ENCODE measurements at regions not wholly inside any gene's neighbourhood (a gene's known extent, or its start where the extent isn't known, plus 50 kb on each side); places are given as distances from the start of the nearest gene placed in this dataset.
A peak's percentile ranks its signal among the peaks of the same experiment; 100 is the strongest.

DNA sequence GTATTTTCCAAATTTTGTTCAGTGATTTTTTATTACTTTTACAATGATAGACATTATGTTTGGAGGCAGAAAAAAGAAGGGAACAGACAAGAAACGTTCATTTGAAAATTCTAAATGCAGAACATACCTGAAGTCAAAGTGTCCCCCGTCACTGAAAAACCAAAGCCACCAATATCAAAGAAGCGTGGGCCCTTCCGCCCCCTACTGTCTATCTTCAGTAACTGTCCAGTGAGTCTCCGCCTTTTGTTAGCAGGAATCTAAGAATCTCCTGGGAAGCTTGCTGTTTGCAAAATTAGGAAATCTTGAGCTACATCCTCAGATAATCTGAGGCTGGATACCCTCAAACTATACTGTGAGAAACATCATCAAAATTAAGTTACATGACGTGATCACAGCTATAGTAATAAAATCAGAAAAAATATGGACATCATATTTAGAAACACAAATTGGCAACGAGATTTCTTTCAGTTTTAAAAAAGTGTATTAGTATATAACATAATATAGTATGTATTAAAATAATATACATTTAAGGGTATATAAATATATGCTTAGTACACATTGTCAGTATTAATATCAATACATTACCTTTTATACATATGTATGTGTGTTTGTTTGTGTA lies 169.3 kb upstream of the AKR1E2 start:
- Histone ChIP-seq H3K36me3 (no peaks in the 10 kb centered on the region), H3K27me3 (no peaks in the 10 kb centered on the region), H3K9me3 (no peaks in the 10 kb centered on the region), H3K4me3 (ENCODE audit: low read depth in 1 of 2, low read length in 1 of 2) (no peak overlapping the region), H3K4me1 (ENCODE audit: control insufficient read depth in 1 of 2, insufficient read depth in 1 of 2, low read depth in 1 of 2, low read length in 1 of 2) (no peaks in the 10 kb centered on the region), H3K27ac (no peak overlapping the region)
- TF ChIP-seq, protein P1, sequence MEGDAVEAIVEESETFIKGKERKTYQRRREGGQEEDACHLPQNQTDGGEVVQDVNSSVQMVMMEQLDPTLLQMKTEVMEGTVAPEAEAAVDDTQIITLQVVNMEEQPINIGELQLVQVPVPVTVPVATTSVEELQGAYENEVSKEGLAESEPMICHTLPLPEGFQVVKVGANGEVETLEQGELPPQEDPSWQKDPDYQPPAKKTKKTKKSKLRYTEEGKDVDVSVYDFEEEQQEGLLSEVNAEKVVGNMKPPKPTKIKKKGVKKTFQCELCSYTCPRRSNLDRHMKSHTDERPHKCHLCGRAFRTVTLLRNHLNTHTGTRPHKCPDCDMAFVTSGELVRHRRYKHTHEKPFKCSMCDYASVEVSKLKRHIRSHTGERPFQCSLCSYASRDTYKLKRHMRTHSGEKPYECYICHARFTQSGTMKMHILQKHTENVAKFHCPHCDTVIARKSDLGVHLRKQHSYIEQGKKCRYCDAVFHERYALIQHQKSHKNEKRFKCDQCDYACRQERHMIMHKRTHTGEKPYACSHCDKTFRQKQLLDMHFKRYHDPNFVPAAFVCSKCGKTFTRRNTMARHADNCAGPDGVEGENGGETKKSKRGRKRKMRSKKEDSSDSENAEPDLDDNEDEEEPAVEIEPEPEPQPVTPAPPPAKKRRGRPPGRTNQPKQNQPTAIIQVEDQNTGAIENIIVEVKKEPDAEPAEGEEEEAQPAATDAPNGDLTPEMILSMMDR (IDR thresholded peaks at IDR 0.05): peak; percentile 68

DNA sequence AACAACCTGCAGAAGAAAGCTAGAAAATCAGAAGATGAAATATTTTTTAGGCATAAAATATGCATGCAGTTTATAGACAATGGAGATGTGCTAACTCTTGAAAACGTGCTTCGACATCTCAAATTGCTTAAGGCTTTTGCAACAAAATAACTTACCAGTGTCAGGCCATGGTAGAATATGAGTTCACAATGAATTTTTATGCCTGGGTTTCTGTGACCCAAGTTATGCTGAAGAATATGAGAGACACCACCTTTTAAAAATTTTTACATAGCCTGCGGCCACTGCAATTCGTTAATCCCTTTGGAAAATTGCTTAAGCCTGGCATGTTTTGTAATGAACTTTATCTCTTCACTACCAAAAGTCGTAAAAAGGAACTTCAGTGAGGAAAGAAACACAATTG lies 170.1 kb upstream of the AKR1E2 start:
- Histone ChIP-seq H3K27ac (no peak overlapping the region), H3K9me3 (no peaks in the 10 kb centered on the region), H3K4me3 (ENCODE audit: low read depth in 1 of 2, low read length in 1 of 2) (no peak overlapping the region), H3K36me3 (no peaks in the 10 kb centered on the region), H3K27me3 (no peaks in the 10 kb centered on the region), H3K4me1 (ENCODE audit: control insufficient read depth in 1 of 2, insufficient read depth in 1 of 2, low read depth in 1 of 2, low read length in 1 of 2) (no peaks in the 10 kb centered on the region)
- TF ChIP-seq, protein P1 (IDR thresholded peaks at IDR 0.05): no peak

DNA sequence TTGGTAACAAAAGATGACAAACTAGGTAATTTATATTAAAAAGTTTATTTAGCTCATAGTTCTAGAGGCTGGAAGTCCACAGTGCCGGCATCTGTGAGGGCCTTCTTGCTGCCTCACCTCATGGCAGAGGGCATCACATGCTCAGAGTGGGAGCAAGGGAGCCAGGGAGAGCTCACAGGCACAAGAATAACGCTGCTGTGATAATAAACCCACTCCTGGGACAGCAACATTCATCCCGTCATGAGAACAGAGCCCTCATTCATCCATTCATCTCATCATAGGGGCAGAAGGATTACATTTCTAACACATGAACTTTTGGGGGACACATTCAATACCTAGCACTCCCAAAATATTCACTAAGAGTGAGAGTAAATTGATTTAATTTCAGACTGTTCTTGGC lies 170.6 kb upstream of the AKR1E2 start:
- H3K4me3 ChIP-seq (ENCODE audit: low read depth in 1 of 2, low read length in 1 of 2): no peak overlapping the region
- TF ChIP-seq, protein P1 (IDR thresholded peaks at IDR 0.05): no peak
- no peaks in the 10 kb centered on the region for H3K27me3 ChIP-seq
- H3K27ac ChIP-seq: no peak overlapping the region
- no peaks in the 10 kb centered on the region for H3K9me3 ChIP-seq
- H3K4me1 ChIP-seq (ENCODE audit: control insufficient read depth in 1 of 2, insufficient read depth in 1 of 2, low read depth in 1 of 2, low read length in 1 of 2): no peaks in the 10 kb centered on the region
- no peaks in the 10 kb centered on the region for H3K36me3 ChIP-seq

DNA sequence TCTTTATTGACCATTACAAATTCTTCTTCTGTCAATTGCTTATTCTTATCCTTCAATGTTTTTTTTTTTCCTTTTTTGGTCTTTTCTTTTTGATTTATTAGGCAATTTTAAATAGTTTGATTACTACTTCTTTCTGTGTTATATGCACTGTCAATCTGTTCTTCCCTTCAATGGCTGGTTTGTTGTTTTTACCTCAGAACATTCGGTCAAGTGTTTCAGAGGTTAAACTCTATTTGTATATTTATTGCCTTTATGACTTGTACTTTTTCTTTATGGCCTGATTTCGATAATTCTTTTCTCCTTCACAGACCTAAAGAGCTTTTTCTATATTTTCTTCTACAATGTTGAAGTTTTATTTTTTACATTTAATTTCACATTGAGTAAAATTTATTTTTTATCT lies 171.5 kb upstream of the AKR1E2 start:
- H3K27ac ChIP-seq: no peak overlapping the region
- no peaks in the 10 kb centered on the region for H3K27me3 ChIP-seq
- H3K4me1 ChIP-seq (ENCODE audit: control insufficient read depth in 1 of 2, insufficient read depth in 1 of 2, low read depth in 1 of 2, low read length in 1 of 2): no peaks in the 10 kb centered on the region
- TF ChIP-seq, protein P1 (IDR thresholded peaks at IDR 0.05): no peak
- no peaks in the 10 kb centered on the region for H3K36me3 ChIP-seq
- no peaks in the 10 kb centered on the region for H3K9me3 ChIP-seq
- H3K4me3 ChIP-seq (ENCODE audit: low read depth in 1 of 2, low read length in 1 of 2): no peak overlapping the region

DNA sequence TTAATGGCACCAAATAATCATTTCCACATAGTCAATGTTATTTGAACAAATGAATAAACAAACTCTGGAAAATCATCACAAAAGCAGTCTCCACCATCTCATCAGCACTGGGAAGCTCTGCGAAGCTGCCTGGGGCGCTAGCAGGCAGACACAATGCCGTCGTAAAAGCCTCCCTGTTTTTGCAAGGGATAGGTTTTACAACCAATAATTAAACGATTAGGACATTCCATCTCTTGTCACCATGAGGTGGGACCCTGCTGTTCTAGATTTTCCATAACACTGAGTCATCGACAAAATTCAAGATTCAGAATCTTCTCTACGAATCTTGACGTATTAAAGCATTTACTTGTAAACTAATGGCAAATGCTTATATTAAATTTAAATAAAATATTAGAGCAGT lies 172.8 kb upstream of the AKR1E2 start:
- H3K4me3 ChIP-seq (ENCODE audit: low read depth in 1 of 2, low read length in 1 of 2): no peak overlapping the region
- H3K27ac ChIP-seq: no peak overlapping the region
- no peaks in the 10 kb centered on the region for H3K27me3 ChIP-seq
- H3K4me1 ChIP-seq (ENCODE audit: control insufficient read depth in 1 of 2, insufficient read depth in 1 of 2, low read depth in 1 of 2, low read length in 1 of 2): no peaks in the 10 kb centered on the region
- no peaks in the 10 kb centered on the region for H3K9me3 ChIP-seq
- TF ChIP-seq, protein P1 (IDR thresholded peaks at IDR 0.05): no peak
- H3K36me3 ChIP-seq: no peaks in the 10 kb centered on the region

Measured in neutrophil (primary cell).